Endothelial cell (in vitro differentiated cells): ENCODE measurements at regions not wholly inside any gene's neighbourhood (a gene's known extent, or its start where the extent isn't known, plus 50 kb on each side); places are given as distances from the start of the nearest gene placed in this dataset.

Source experiments
- DNase-seq: peaks from one replicate; pipeline ENCODE4 v3.0.0; 2021; ENCODE audit warnings: low spot score
- H3K27ac Mint-ChIP-seq: one replicate; pipeline ENCODE4 v1.8.0; 2021; ENCODE audit warnings: mixed read lengths, inconsistent platforms; ENCODE audit not compliant: unreplicated experiment
- H3K27me3 Mint-ChIP-seq: one replicate; pipeline ENCODE4 v1.8.0; 2021; ENCODE audit warnings: mild to moderate bottlenecking, moderate library complexity, mixed read lengths, inconsistent platforms; ENCODE audit not compliant: unreplicated experiment
- H3K36me3 Mint-ChIP-seq: one replicate; pipeline ENCODE4 v1.8.0; 2021; ENCODE audit warnings: mild to moderate bottlenecking, low read depth, mixed read lengths, inconsistent platforms; ENCODE audit not compliant: unreplicated experiment
- H3K4me1 Mint-ChIP-seq: one replicate; pipeline ENCODE4 v1.8.0; 2021; ENCODE audit warnings: mild to moderate bottlenecking, mixed read lengths, inconsistent platforms; ENCODE audit not compliant: unreplicated experiment
- H3K4me3 Mint-ChIP-seq: one replicate; pipeline ENCODE4 v1.8.0; 2021; ENCODE audit warnings: mild to moderate bottlenecking, mixed read lengths, inconsistent platforms; ENCODE audit not compliant: unreplicated experiment
- H3K9me3 Mint-ChIP-seq: one replicate; pipeline ENCODE4 v1.8.0; 2021; ENCODE audit warnings: mixed read lengths, inconsistent platforms; ENCODE audit not compliant: unreplicated experiment
- TF ChIP-seq, protein P1 (sequence below): fragments of 200-600 bp; sonication (generic); IDR thresholded peaks from one replicate; pipeline ENCODE4 v1.5.0; 2021; ENCODE audit warnings: antibody characterized with exemption; ENCODE audit not compliant: unreplicated experiment

DNA sequence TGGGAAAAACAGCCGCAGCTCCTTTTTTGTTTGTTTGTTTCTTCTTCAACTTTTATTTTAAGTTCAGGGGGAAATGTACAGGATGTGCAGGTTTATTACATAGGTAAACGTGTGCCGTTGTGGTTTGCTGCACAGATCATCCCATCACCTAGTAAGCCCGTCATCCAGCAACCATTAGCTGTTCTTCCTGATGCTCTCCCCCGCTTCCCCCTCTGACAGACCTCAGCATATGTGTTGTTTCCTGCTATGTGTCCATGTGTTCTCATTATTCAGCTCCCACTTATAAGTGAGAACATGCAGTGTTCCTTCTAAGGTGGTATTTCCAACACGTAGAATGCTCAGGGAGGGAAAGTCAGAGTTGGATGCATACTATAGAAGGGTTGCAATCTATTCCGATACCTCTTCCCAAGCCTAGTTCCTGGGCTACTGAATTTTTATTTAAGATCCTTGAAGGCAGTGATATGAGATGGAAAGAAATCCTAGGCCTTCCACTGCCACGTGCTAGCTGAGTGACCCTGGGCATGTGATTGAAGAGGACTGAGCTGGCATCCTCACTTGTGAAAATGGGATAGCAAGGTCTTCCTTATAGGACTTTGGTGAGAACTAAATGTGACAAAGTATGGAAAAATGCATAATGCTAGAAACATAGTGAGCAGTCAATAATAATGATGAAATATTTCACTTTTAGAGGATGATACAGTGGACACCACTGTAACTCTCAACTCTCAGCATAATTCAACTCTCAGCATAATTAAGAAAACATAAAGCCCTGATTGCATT is 278.5 kb downstream of the REEP3 start:
- Mint-ChIP-seq H3K4me3 (no peak overlapping the region), H3K36me3 (no peaks in the 10 kb centered on the region), H3K27ac (peak overlapping the region; percentile 81), H3K4me1 (peaks cover 20% of the 10 kb centered on the region), H3K27me3 (no peaks in the 10 kb centered on the region), H3K9me3 (no peaks in the 10 kb centered on the region)
- TF ChIP-seq, protein P1, sequence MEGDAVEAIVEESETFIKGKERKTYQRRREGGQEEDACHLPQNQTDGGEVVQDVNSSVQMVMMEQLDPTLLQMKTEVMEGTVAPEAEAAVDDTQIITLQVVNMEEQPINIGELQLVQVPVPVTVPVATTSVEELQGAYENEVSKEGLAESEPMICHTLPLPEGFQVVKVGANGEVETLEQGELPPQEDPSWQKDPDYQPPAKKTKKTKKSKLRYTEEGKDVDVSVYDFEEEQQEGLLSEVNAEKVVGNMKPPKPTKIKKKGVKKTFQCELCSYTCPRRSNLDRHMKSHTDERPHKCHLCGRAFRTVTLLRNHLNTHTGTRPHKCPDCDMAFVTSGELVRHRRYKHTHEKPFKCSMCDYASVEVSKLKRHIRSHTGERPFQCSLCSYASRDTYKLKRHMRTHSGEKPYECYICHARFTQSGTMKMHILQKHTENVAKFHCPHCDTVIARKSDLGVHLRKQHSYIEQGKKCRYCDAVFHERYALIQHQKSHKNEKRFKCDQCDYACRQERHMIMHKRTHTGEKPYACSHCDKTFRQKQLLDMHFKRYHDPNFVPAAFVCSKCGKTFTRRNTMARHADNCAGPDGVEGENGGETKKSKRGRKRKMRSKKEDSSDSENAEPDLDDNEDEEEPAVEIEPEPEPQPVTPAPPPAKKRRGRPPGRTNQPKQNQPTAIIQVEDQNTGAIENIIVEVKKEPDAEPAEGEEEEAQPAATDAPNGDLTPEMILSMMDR = no peak
- DNase-seq = no peak

DNA sequence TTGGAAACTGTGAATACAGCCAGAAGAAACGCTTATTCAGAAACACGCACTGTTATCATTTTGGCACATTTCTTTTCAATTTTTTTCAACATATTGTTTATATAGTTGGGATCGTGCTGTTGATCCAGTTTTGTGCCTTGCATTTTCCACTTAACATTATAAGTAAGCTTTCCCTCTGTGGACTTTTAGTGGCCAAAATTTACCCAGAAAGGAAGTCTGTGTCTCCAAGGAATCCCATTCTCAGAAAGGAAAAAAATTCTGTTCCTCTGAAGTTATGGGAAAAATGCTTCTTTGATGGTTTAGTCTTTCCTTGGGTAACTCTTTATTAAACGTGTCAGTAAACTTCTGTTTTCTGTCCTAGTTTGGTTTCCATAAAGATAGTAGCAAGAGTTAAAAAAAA is 280.0 kb downstream of the REEP3 start:
- Mint-ChIP-seq H3K36me3 (no peaks in the 10 kb centered on the region), H3K4me1 (peaks cover 20% of the 10 kb centered on the region), H3K4me3 (no peak overlapping the region), H3K27ac (no peak overlapping the region), H3K9me3 (no peaks in the 10 kb centered on the region), H3K27me3 (no peaks in the 10 kb centered on the region)
- no peak for DNase-seq
- TF ChIP-seq, protein P1 = no peak

DNA sequence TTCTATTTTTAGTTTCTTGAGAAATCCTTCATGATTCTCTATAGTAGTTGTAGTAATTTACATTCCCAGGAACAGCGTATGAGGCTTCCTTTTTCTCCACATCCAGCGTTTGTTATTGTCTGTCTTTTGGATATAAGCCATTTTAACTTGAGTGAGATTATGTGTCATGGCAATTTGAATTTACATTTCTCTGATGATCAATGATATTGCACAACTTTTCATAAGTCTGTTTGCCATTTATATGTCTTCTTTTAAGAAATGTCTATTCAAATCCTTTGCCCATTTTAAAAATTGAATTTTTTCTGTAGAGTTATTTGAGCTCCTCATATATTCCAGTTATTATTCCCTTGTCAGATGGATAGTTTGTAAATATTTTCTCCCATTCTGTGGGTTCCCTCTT is 285.1 kb downstream of the REEP3 start:
- no peaks in the 10 kb centered on the region for H3K4me1 Mint-ChIP-seq
- H3K27me3 Mint-ChIP-seq = no peaks in the 10 kb centered on the region
- no peaks in the 10 kb centered on the region for H3K9me3 Mint-ChIP-seq
- H3K27ac Mint-ChIP-seq = no peak overlapping the region
- TF ChIP-seq, protein P1 = no peak
- H3K4me3 Mint-ChIP-seq = no peak overlapping the region
- DNase-seq = no peak
- no peaks in the 10 kb centered on the region for H3K36me3 Mint-ChIP-seq

DNA sequence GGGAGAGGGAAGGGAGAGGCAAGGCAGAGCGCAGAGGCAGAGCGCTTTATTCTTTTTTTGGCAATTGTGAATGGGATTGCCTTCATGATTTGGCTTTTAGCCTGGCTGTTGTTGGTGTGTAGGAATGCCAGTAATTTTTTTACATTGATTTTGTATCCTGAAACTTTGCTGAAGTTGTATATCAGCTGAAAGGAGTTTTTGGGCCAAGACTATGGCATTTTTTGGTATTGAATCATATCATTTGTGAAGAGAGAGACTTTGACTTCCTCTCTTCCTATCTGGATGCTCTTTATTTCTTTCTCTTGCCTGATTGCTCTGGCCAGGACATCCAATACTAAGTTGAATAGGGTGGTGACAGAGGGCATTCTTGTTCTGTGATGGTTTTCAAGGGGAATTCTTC is 291.3 kb downstream of the REEP3 start:
- DNase-seq = no peak
- Mint-ChIP-seq H3K36me3 (peaks cover 5% of the 10 kb centered on the region), H3K4me1 (no peaks in the 10 kb centered on the region), H3K27me3 (no peaks in the 10 kb centered on the region), H3K27ac (no peak overlapping the region), H3K9me3 (no peaks in the 10 kb centered on the region), H3K4me3 (no peak overlapping the region)
- TF ChIP-seq, protein P1 = no peak

DNA sequence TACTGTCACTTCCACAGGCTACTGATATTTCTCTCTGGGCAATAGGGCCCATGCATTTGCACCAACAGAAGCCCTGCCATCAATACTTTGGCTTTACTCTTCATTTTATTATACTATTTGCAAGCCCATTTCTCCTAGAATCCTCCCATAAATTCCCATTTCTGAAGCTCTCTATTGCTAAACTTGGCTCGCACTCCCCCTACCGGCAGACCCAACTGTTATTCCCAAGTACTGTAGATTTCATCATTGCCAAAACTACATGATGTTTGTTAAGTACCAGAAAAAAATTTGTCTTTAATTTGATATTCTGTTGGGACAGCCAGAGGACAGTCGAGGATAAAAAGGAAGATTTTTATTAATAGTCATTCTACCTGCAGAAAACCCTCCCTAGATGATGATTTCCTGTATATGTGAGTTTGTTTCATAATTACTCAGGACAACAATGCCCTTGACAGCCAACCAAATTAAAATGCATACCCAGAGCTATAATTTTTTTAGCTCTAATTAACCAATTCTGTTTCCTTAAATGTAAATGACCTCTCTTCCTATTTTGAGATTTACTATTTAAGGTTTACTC is 298.6 kb downstream of the REEP3 start:
- Mint-ChIP-seq H3K9me3 (no peaks in the 10 kb centered on the region), H3K27ac (no peak overlapping the region), H3K36me3 (no peaks in the 10 kb centered on the region), H3K4me3 (no peak overlapping the region), H3K4me1 (no peaks in the 10 kb centered on the region), H3K27me3 (no peaks in the 10 kb centered on the region)
- DNase-seq = peak; percentile 74
- TF ChIP-seq, protein P1 = peak; percentile 87
